HG02973 (cell line): ENCODE measurements at regions not wholly inside any gene's neighbourhood (a gene's known extent, or its start where the extent isn't known, plus 50 kb on each side); places are given as distances from the start of the nearest gene placed in this dataset.
"Not testable (repeated sequence)": the region's sequence is repeated elsewhere in the genome, so short reads cannot be mapped to it uniquely, and the experiment has no call there.

ENCODE experiments used
- ATAC-seq: cut with Tn5 transposase; IDR thresholded peaks from one replicate; pipeline ENCODE4 v1.9.1; 2021; ENCODE audit warnings: moderate library complexity; ENCODE audit not compliant: unreplicated experiment

GRCh38 chr20:43837856-43838702 is 76.6 kb upstream of the TOX2 start:
- no peak for ATAC-seq

- ATAC-seq: no peak
Measured at GRCh38 chr20:43836790-43837189, 77.9 kb upstream of the TOX2 start.

GRCh38 chr20:43835944-43836508 is 78.6 kb upstream of the TOX2 start:
- no peak for ATAC-seq

- ATAC-seq: no peak
Measured at GRCh38 chr20:43833511-43834395, 80.9 kb upstream of the TOX2 start.

DNA sequence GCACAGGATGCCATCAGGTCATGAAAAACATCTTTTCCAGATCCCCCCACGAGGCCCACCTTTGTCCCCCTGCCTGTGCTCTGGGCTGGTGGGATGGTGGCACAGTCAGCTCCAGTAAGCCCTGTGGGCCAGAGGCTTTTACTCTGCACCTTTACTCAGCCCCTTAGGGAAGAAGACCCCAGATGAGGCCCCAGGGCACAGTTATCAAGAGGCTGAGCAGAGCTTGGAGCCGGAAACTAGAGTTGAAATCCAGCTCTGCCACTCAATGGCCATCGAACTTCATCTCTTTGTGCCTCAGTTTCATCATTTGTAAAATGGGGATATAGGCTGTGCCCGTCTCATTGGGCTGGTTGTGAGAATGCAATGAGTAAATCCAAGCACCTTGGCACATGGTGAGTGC is 81.7 kb upstream of the TOX2 start:
- ATAC-seq: no peak

DNA sequence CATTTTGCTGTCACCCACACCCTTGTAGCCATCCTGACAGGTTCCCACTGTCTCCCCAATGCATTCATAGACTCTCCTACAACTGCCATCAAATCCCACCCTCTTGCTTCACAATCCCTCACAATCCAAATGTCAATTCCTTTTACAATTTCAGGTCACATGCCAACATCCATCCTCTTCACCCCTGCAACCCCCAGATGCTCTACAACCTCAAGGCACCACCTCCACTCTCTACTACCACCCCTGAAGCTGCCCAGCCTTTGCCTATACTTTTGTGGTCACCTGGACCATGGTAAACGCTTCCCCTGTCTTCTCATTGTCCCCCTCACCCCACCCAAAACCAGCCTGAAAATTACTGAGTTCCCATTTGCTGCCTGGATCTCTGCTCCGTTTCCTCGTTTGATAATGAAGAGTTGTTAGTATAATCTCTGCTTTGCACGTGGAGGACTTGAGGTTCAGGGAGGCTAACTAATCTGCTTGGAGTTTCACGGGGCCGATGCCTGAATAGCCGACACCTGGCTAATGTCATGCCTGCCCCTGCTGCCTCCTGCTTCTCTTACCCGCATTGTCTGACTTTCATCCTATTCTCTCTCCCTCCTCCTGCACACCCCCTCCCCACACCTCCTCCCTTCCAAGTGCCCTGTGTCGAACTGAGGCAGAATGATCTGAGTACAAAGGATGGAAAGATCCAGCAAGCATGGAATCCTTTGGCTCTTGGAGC is 82.4 kb upstream of the TOX2 start:
- no peak for ATAC-seq

DNA sequence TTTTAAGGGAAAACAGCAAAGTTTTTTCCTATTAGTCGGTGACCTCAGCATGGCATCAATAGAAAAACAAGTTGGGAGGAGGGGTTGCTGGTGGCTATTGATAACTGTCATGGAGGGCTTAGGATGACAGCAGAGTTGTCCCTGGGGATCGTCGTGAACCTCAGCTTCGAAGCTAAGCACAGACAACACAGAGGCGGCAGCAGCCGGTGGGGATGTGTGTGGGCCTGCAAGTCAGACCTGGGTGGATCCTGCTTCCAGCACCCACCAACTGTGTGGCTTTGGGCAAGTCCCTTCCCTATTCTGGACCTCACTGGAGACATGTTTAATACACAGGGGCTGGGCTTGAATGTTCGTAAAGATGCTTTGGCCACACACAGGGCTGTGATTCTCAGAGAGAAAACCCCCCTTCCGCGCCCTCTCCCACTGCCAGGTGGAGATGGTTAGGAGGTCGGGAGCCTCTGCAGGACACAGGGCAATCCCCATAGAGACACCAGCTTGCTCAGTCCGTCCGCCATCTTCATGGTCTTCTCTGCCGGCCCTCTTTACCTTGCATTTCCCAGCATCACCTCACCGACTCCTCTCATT is 83.1 kb upstream of the TOX2 start:
- ATAC-seq: no peak

DNA sequence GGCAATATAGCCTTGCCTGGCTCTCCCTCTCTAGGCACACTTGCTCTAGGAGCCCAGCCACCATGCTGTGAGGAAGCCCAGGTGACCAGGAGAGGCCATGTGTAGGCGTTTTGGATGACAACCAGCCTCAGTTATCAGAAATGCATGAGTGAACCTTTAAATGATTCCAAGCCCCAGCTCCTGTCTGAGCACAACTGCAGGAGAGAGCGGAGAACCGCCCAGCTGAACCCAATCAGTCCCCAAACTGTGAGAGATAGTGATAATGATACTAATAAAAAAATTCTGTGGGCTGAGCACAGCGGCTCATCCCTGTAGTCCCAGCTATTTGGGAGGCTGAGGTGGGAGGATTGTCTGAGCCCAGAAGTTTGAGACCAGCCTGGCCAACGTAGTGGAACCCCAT is 83.8 kb upstream of the TOX2 start:
- ATAC-seq: no peak

DNA sequence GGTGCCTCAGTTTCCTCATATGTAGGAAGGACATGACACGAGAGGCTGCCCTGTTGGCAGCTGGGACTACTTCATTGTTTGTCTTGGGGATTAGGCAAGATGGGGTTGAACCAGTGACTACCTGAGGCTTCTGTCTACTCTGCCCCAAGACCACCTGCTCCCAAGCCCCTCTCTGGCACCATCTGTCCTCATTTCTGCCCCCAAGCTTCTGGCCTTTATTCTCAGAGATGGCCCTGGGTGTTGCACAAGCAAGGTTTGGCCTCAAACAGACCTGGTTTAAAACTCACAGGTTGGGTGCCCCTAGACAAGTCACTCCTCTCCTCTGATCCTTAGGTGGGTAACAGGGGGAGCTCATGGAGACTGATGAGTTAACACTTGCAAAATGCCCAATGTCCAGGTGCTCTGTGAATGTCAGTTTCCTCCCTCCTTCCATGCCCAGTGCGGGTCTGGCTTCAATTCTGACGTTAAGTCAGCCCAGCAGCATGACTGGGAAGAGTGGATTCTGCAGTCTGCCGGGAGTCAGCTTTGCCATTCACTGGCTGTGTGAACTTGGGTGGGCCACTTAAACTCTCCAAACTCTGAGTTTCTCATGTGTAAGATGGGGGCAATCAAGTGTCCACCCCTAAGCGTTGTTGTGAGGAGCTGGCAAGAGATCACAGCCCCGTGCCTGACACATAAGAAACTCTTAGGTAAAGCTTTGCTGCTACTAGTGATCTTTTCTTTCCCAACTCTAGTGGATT is 84.5 kb upstream of the TOX2 start:
- no peak for ATAC-seq

DNA sequence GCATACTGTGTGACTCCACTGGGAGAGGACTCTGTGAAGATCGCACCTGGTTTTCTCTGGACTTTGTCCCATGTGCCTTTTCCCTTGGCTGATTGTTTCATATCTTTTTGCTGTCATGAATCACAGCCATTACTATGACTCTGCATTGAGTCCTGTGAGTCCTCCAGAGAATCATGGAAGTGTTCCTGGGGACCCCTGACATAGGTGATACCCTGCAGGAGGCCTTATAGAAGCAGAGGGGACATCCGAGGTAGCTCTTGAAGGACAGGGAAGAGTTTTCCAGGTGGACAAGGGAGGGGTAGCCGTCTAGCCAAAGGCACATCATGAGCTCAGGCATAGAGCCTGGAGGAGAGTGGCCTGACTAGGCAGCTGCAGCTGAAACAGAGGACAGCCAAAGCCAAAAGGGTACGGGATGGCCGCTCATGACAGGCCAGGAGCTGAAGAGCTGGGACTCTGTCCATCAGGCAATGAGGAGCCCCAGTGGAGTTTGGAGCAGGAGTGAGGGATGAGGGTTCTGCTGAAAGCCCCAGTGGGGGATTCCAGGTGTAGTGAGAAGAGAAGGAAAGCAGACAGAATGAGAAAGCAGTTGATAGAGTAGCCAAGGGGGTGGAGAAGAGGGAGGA is 86.6 kb upstream of the TOX2 start:
- no peak for ATAC-seq

DNA sequence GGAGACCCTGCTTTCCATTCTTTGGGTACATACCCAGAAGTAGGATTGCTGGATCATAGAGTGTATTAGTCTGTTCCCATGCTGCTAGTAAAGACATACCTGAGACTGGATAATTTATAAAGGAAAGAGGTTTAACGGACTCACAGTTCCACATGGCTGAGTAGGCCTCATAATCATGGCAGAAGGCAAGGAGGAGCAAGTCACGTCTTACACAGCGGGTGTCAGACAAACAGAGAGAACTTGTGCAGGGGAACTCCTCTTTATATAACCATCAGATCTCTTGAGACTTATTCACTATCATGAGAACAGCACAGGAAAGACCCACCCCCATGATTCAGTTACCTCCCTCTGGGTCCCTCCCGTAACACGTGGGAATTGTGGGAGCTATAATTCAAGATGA is 87.7 kb upstream of the TOX2 start:
- not testable (repeated sequence) for ATAC-seq

GRCh38 chr20:43825581-43825980 is 89.1 kb upstream of the TOX2 start:
- no peak for ATAC-seq

- no peak for ATAC-seq
Measured at GRCh38 chr20:43825051-43825402, 89.6 kb upstream of the TOX2 start.

- no peak for ATAC-seq
Measured at GRCh38 chr20:43824309-43825050, 90.2 kb upstream of the TOX2 start.

- ATAC-seq: no peak
Measured at GRCh38 chr20:43821795-43822194, 92.9 kb upstream of the TOX2 start.

GRCh38 chr20:43820731-43821330 is 93.8 kb upstream of the TOX2 start:
- ATAC-seq: no peak

GRCh38 chr20:43812216-43812615 is 85.4 kb upstream of the GTSF1L start:
- no peak for ATAC-seq

GRCh38 chr20:43809206-43809819 is 82.5 kb upstream of the GTSF1L start:
- no peak for ATAC-seq
